Spleen (tissue), 11 donors: ENCODE measurements at regions not wholly inside any gene's neighbourhood (a gene's known extent, or its start where the extent isn't known, plus 50 kb on each side); places are given as distances from the start of the nearest gene placed in this dataset.

Experiments used
- DNase-seq: peaks from one replicate; pipeline ENCODE4 v3.0.0-alpha.2; 2020
- H3K27ac ChIP-seq, 8 donors: fragments of 200-600 bp; sonication (generic) in 7 of 8; 1 replicate in 4 of 8; 2 replicates in 4 of 8; pipeline versions ENCODE4 v1.5.0 to v1.8.0; 2016 to 2021; ENCODE audit warnings: inconsistent platforms in 4 of 8, mild to moderate bottlenecking in 4 of 8, moderate library complexity in 1 of 8
- H3K27me3 ChIP-seq, 7 donors: fragments of 200-600 bp; sonication (generic) in 6 of 7; replicated peaks in 1 of 7; 1 replicate in 4 of 7; 2 replicates in 3 of 7; pipeline versions ENCODE4 v1.5.0 to v1.8.0; 2016 to 2021; ENCODE audit warnings: inconsistent platforms in 3 of 7, mild to moderate bottlenecking in 1 of 7
- H3K36me3 ChIP-seq, 6 donors: fragments of 200-600 bp; sonication (generic) in 5 of 6; 1 replicate in 4 of 6; 2 replicates in 2 of 6; pipeline versions ENCODE4 v1.5.0 to v1.8.0; 2016 to 2021; ENCODE audit warnings: inconsistent platforms in 2 of 6
- H3K4me1 ChIP-seq, 6 donors: fragments of 200-600 bp; sonication (generic) in 5 of 6; 1 replicate in 3 of 6; 2 replicates in 3 of 6; pipeline versions ENCODE4 v1.5.0 to v1.8.0; 2016 to 2021; ENCODE audit warnings: inconsistent platforms in 3 of 6
- H3K4me3 ChIP-seq, 8 donors: fragments of 200-600 bp; sonication (generic) in 7 of 8; 1 replicate in 4 of 8; 2 replicates in 4 of 8; pipeline versions ENCODE4 v1.5.0 to v1.8.0; 2016 to 2021; ENCODE audit warnings: inconsistent platforms in 4 of 8, mild to moderate bottlenecking in 4 of 8, moderate library complexity in 2 of 8
- H3K9me3 ChIP-seq, 8 donors: fragments of 200-600 bp; sonication (generic) in 7 of 8; 1 replicate in 4 of 8; 2 replicates in 4 of 8; pipeline versions ENCODE4 v1.5.0 to v1.8.0; 2016 to 2021; ENCODE audit warnings: inconsistent platforms in 4 of 8
- CTCF ChIP-seq, 11 experiments: fragments of 200-600 bp in 7 of 11; fragments of 450-650 bp in 4 of 11; sonication (generic) in 4 of 11; IDR thresholded peaks in 8 of 11; conservative IDR thresholded peaks in 3 of 11; 1 replicate in 7 of 11; 2 replicates in 4 of 11; pipeline versions ENCODE4 v1.4.0 to v1.8.0; 2016 to 2021; ENCODE audit warnings: antibody characterized with exemption in 11 of 11, inconsistent platforms in 4 of 11, mild to moderate bottlenecking in 1 of 11
- POLR2A ChIP-seq, 3 donors: fragments of 450-650 bp; IDR thresholded peaks; one replicate each; pipeline ENCODE4 v1.5.1; 2017; ENCODE audit warnings: antibody characterized with exemption in 3 of 3, mild to moderate bottlenecking in 1 of 3
- POLR2AphosphoS5 ChIP-seq, 3 donors: sonication (generic); formaldehyde crosslinking; IDR thresholded peaks; one replicate each; pipeline ENCODE4 v1.5.1; 2017; ENCODE audit warnings: antibody characterized with exemption in 3 of 3
- WGBS, 5 donors: extraction: QIAGEN DNeasy Blood & Tissue Kit in 3 of 5; methylation state at CpG; one replicate each; pipeline versions ENCODE4 v1.1.5 to v1.1.7; 2013 to 2018; 5-methylcytosine and 5-hydroxymethylcytosine counted together
- intact Hi-C: fragments of 100-400 bp; cut with DNase I; formaldehyde crosslinking; loops from one replicate; pipeline ENCODE4 v1.15.0; 2023; ENCODE audit warnings: low total_unique reads
- donor health status: healthy with polysubstance abuse.
- donor health status: DM: no; HTN: no; CAD: no; lungs with moderate emphysema.
- donor health status: DM: no; HTN: no; CAD: no.
- donor health status: Bipolar disorder and iron deficiency.
- donor health status: healthy.
- donor health status: DM: no; HTN: no; CAD: no.
- donor health status: DM: yes; HTN: yes; CAD: no.

GRCh38 chr2:48066000-48066399 lies 159.7 kb upstream of the FBXO11 start:
- intact Hi-C loops: no loop called here
- 62 to 75% (median 70%) methylated on average over 2 of the region's 2 CpGs for WGBS, 5 donors
- peaks cover 0 to 4% (median 0%) of the 10 kb centered on the region in 7 donors for H3K27me3 ChIP-seq
- no peak overlapping the region for H3K4me3 ChIP-seq
- H3K4me1 ChIP-seq: no peaks in the 10 kb centered on the region
- TF ChIP-seq POLR2A (IDR thresholded peaks at IDR 0.05) (no peak), POLR2AphosphoS5 (IDR thresholded peaks at IDR 0.05) (no peak), CTCF (IDR thresholded peaks at IDR 0.05 in 8 of 11, conservative IDR thresholded peaks at IDR 0.05 in 3 of 11) (no peak)
- no peaks in the 10 kb centered on the region for H3K9me3 ChIP-seq
- no peak overlapping the region for H3K27ac ChIP-seq
- no peak for DNase-seq
- no peaks in the 10 kb centered on the region for H3K36me3 ChIP-seq

- H3K9me3 ChIP-seq: no peaks in the 10 kb centered on the region
- no peak overlapping the region for H3K4me3 ChIP-seq
- H3K4me1 ChIP-seq: no peaks in the 10 kb centered on the region
- TF ChIP-seq CTCF (IDR thresholded peaks at IDR 0.05 in 8 of 11, conservative IDR thresholded peaks at IDR 0.05 in 3 of 11) (no peak), POLR2AphosphoS5 (IDR thresholded peaks at IDR 0.05) (no peak)
- no peak overlapping the region for H3K27ac ChIP-seq
- H3K36me3 ChIP-seq: no peaks in the 10 kb centered on the region
- no peak for DNase-seq
- intact Hi-C loops: no loop called here
- peaks cover 0 to 5% (median 0%) of the 10 kb centered on the region in 7 donors for H3K27me3 ChIP-seq
Measured at GRCh38 chr2:48069769-48070168, 163.5 kb upstream of the FBXO11 start.

GRCh38 chr2:48070415-48070814 lies 164.1 kb upstream of the FBXO11 start:
- 84 to 92% (median 89%) methylated on average over 3 of the region's 3 CpGs for WGBS, 5 donors

GRCh38 chr2:48072583-48072982 lies 166.3 kb upstream of the FBXO11 start:
- no peaks in the 10 kb centered on the region for H3K9me3 ChIP-seq
- peaks cover 0 to 9% (median 0%) of the 10 kb centered on the region in 7 donors for H3K27me3 ChIP-seq
- TF ChIP-seq POLR2AphosphoS5 (IDR thresholded peaks at IDR 0.05) (no peak), POLR2A (IDR thresholded peaks at IDR 0.05) (no peak), CTCF (IDR thresholded peaks at IDR 0.05 in 8 of 11, conservative IDR thresholded peaks at IDR 0.05 in 3 of 11) (no peak)
- H3K4me3 ChIP-seq: no peak overlapping the region
- H3K4me1 ChIP-seq: no peaks in the 10 kb centered on the region
- DNase-seq: no peak
- intact Hi-C loops: no loop called here
- no peak overlapping the region for H3K27ac ChIP-seq
- no peaks in the 10 kb centered on the region for H3K36me3 ChIP-seq
- 88 to 95% (median 89%) methylated on average over 5 of the region's 5 CpGs for WGBS, 5 donors

More at GRCh38 chr2:48070415-48070814, 164.1 kb upstream of the FBXO11 start:
- Histone ChIP-seq H3K27me3 (peaks cover 0 to 9% (median 0%) of the 10 kb centered on the region in 7 donors), H3K27ac (no peak overlapping the region), H3K36me3 (no peaks in the 10 kb centered on the region), H3K4me3 (no peak overlapping the region), H3K4me1 (no peaks in the 10 kb centered on the region), H3K9me3 (no peaks in the 10 kb centered on the region)
- DNase-seq: no peak
- TF ChIP-seq CTCF (IDR thresholded peaks at IDR 0.05 in 8 of 11, conservative IDR thresholded peaks at IDR 0.05 in 3 of 11) (no peak), POLR2A (IDR thresholded peaks at IDR 0.05) (no peak), POLR2AphosphoS5 (IDR thresholded peaks at IDR 0.05) (no peak)
- intact Hi-C loops: no loop called here
